ENCODE measurements at regions not wholly inside any gene's neighbourhood (a gene's known extent, or its start where the extent isn't known, plus 50 kb on each side); places are given as distances from the start of the nearest gene placed in this dataset.

DNA sequence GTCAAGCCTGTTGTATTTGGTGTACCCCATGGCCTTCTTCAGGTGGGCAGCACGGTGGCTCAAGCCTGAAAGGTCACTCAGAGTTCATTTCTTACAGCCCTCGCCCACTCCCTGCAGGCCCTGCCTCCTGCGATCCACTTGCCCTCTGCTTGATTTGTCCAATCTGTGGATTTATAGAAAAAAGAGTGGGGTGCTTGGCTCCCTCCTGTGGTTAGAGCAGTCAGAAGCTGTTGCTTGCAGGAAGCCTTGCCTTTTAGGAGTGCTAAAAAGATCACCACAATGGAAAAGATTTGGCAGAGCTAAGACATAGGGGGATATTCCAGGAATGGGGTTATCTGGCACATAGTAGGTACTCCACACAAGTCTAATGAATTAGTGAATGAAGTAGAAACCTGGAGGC, 108.0 kb upstream of the TRABD2B start:
- TF ChIP-seq, protein P1, sequence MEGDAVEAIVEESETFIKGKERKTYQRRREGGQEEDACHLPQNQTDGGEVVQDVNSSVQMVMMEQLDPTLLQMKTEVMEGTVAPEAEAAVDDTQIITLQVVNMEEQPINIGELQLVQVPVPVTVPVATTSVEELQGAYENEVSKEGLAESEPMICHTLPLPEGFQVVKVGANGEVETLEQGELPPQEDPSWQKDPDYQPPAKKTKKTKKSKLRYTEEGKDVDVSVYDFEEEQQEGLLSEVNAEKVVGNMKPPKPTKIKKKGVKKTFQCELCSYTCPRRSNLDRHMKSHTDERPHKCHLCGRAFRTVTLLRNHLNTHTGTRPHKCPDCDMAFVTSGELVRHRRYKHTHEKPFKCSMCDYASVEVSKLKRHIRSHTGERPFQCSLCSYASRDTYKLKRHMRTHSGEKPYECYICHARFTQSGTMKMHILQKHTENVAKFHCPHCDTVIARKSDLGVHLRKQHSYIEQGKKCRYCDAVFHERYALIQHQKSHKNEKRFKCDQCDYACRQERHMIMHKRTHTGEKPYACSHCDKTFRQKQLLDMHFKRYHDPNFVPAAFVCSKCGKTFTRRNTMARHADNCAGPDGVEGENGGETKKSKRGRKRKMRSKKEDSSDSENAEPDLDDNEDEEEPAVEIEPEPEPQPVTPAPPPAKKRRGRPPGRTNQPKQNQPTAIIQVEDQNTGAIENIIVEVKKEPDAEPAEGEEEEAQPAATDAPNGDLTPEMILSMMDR (tag by site-specific recombination; IDR thresholded peaks at IDR 0.05): peak; percentile 37; the same call in 1 of the 2 replicates
- no peak for TF ChIP-seq ZNF16 (tag by site-specific recombination; IDR thresholded peaks at IDR 0.05; ENCODE audit: low read depth)
- TF ChIP-seq ZNF670 (tag by site-specific recombination; IDR thresholded peaks at IDR 0.05; ENCODE audit: low read depth): no peak
- no peak for TF ChIP-seq ZBTB21 (tag by site-specific recombination; IDR thresholded peaks at IDR 0.05)
- TF ChIP-seq, protein P2, sequence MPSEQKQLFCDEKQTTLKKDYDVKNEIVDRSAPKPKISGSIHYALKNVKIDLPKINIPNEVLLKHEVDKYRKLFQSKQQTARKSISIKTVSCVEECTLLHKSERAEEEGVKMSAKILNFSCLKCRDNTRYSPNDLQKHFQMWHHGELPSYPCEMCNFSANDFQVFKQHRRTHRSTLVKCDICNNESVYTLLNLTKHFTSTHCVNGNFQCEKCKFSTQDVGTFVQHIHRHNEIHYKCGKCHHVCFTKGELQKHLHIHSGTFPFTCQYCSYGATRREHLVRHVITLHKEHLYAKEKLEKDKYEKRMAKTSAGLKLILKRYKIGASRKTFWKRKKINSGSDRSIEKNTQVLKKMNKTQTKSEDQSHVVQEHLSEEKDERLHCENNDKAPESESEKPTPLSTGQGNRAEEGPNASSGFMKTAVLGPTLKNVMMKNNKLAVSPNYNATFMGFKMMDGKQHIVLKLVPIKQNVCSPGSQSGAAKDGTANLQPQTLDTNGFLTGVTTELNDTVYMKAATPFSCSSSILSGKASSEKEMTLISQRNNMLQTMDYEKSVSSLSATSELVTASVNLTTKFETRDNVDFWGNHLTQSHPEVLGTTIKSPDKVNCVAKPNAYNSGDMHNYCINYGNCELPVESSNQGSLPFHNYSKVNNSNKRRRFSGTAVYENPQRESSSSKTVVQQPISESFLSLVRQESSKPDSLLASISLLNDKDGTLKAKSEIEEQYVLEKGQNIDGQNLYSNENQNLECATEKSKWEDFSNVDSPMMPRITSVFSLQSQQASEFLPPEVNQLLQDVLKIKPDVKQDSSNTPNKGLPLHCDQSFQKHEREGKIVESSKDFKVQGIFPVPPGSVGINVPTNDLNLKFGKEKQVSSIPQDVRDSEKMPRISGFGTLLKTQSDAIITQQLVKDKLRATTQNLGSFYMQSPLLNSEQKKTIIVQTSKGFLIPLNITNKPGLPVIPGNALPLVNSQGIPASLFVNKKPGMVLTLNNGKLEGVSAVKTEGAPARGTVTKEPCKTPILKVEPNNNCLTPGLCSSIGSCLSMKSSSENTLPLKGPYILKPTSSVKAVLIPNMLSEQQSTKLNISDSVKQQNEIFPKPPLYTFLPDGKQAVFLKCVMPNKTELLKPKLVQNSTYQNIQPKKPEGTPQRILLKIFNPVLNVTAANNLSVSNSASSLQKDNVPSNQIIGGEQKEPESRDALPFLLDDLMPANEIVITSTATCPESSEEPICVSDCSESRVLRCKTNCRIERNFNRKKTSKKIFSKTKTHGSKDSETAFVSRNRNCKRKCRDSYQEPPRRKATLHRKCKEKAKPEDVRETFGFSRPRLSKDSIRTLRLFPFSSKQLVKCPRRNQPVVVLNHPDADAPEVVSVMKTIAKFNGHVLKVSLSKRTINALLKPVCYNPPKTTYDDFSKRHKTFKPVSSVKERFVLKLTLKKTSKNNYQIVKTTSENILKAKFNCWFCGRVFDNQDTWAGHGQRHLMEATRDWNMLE (tag by site-specific recombination; conservative IDR thresholded peaks at IDR 0.05; ENCODE audit: low read depth): no peak
- TF ChIP-seq, protein P3, sequence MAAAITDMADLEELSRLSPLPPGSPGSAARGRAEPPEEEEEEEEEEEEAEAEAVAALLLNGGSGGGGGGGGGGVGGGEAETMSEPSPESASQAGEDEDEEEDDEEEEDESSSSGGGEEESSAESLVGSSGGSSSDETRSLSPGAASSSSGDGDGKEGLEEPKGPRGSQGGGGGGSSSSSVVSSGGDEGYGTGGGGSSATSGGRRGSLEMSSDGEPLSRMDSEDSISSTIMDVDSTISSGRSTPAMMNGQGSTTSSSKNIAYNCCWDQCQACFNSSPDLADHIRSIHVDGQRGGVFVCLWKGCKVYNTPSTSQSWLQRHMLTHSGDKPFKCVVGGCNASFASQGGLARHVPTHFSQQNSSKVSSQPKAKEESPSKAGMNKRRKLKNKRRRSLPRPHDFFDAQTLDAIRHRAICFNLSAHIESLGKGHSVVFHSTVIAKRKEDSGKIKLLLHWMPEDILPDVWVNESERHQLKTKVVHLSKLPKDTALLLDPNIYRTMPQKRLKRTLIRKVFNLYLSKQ (tag by site-specific recombination; IDR thresholded peaks at IDR 0.05; ENCODE audit: borderline replicate concordance): no peak
- TF ChIP-seq ZNF843 (tag by site-specific recombination; IDR thresholded peaks at IDR 0.05): no peak
- TF ChIP-seq MYNN (tag by site-specific recombination; IDR thresholded peaks at IDR 0.05; ENCODE audit: borderline replicate concordance): no peak
- TF ChIP-seq ZNF792 (tag by site-specific recombination; IDR thresholded peaks at IDR 0.05): no peak
- TF ChIP-seq ZNF776 (tag by site-specific recombination; IDR thresholded peaks at IDR 0.05; ENCODE audit: borderline replicate concordance): no peak
- no peak for TF ChIP-seq YY1 (tag by site-specific recombination; IDR thresholded peaks at IDR 0.05)
- TF ChIP-seq, protein P4, sequence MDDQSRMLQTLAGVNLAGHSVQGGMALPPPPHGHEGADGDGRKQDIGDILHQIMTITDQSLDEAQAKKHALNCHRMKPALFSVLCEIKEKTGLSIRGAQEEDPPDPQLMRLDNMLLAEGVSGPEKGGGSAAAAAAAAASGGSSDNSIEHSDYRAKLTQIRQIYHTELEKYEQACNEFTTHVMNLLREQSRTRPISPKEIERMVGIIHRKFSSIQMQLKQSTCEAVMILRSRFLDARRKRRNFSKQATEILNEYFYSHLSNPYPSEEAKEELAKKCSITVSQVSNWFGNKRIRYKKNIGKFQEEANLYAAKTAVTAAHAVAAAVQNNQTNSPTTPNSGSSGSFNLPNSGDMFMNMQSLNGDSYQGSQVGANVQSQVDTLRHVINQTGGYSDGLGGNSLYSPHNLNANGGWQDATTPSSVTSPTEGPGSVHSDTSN (CRISPR knock-in tag; IDR thresholded peaks at IDR 0.05): no peak
- no peak for TF ChIP-seq ZNF510 (tag by site-specific recombination; IDR thresholded peaks at IDR 0.05; ENCODE audit: insufficient replicate concordance)
- TF ChIP-seq ZNF140 (tag by site-specific recombination; IDR thresholded peaks at IDR 0.05): no peak

All from HEK293 (cell line).